ENCODE measurements at regions not wholly inside any gene's neighbourhood (a gene's known extent, or its start where the extent isn't known, plus 50 kb on each side); places are given as distances from the start of the nearest gene placed in this dataset.

GRCh38 chr10:107481224-107481623, 316.7 kb upstream of the SORCS1 start:
- TF ChIP-seq CTCF (IDR thresholded peaks at IDR 0.05) = no peak
- no peak for TF ChIP-seq POLR2A (IDR thresholded peaks at IDR 0.05)

Measured in testis (tissue), 2 donors.